ENCODE measurements at regions not wholly inside any gene's neighbourhood (a gene's known extent, or its start where the extent isn't known, plus 50 kb on each side); places are given as distances from the start of the nearest gene placed in this dataset.

DNA sequence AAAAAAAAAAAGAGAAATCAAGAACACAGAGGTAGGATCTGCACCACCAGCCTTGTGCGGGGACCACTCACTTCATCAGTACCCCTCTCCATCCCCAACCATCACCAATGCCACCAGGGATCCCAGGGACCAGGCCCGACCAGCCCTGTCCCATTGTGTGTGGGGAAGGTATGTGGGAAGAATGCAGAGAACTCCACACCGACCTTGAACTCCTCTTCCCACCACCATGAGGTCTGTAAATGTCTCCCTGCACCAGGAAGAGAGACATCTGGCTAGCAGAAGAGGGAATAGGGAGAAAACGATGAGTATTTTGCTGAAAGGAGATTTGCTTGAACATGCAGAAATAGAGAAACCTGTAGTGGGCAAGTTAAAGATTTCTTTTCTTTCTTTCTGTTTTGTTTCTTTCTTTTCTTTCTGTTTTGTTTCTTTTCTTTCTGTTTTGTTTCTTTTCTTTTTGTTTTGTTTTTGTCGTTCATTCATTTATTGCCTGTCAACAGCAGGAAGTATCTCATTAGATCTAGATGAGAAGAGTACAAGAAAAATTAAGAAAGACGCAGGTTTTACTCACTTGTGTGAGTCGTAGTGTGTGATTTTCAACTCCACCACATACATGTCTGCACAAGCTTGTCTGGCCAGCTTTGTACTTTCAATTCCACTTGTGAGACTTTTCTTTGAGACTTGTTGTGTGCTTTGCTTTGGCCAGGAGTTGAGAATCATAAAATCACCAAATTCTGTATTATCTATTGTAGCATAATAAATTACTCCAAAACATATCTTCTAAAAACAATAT is 179.8 kb upstream of the HAAO start:
- no peak for TF ChIP-seq NFIC (IDR thresholded peaks at IDR 0.05)
- TF ChIP-seq EP300 (IDR thresholded peaks at IDR 0.05; ENCODE audit: borderline replicate concordance): no peak
- TF ChIP-seq RAD21 (IDR thresholded peaks at IDR 0.05; ENCODE audit: low read depth): no peak
- TF ChIP-seq ZBTB7A (IDR thresholded peaks at IDR 0.05; ENCODE audit: low read depth): no peak
- no peak for TF ChIP-seq CEBPB (IDR thresholded peaks at IDR 0.05)
- TF ChIP-seq USF1 (IDR thresholded peaks at IDR 0.05): no peak

- TF ChIP-seq TCF12 (IDR thresholded peaks at IDR 0.05; ENCODE audit: low read depth) (no peak), NFIC (IDR thresholded peaks at IDR 0.05) (no peak), EP300 (IDR thresholded peaks at IDR 0.05; ENCODE audit: borderline replicate concordance) (no peak), TAF1 (IDR thresholded peaks at IDR 0.05; ENCODE audit: low read depth) (no peak), YY1 (IDR thresholded peaks at IDR 0.05; ENCODE audit: low read depth) (no peak)
Observed at GRCh38 chr2:42971381-42971780, 179.0 kb upstream of the HAAO start.

DNA sequence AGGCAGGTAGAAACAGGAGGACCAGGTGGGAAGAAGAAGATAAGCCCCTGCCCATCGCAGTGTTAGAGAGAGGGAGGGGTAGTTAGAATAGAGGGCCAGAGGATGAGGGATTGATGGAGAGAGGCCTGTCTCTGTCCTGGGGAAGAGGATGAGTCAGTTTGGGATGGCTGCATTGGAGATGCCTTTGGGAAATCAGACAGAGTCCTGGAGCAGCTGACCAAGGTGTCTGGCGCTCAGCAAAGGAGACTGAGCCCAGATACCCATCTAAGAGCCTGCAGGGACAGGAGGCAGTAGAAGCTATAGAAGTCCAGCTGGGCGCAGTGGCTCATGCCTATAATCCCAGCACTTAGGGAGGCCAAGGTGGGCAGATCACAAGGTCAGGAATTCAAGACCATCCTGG is 177.8 kb upstream of the HAAO start:
- TF ChIP-seq CREB1 (IDR thresholded peaks at IDR 0.05; ENCODE audit: low read depth) (no peak), NFIC (IDR thresholded peaks at IDR 0.05) (no peak), USF1 (IDR thresholded peaks at IDR 0.05) (no peak), CEBPB (IDR thresholded peaks at IDR 0.05) (no peak), EGR1 (IDR thresholded peaks at IDR 0.05) (no peak)
- TF ChIP-seq, protein P1, sequence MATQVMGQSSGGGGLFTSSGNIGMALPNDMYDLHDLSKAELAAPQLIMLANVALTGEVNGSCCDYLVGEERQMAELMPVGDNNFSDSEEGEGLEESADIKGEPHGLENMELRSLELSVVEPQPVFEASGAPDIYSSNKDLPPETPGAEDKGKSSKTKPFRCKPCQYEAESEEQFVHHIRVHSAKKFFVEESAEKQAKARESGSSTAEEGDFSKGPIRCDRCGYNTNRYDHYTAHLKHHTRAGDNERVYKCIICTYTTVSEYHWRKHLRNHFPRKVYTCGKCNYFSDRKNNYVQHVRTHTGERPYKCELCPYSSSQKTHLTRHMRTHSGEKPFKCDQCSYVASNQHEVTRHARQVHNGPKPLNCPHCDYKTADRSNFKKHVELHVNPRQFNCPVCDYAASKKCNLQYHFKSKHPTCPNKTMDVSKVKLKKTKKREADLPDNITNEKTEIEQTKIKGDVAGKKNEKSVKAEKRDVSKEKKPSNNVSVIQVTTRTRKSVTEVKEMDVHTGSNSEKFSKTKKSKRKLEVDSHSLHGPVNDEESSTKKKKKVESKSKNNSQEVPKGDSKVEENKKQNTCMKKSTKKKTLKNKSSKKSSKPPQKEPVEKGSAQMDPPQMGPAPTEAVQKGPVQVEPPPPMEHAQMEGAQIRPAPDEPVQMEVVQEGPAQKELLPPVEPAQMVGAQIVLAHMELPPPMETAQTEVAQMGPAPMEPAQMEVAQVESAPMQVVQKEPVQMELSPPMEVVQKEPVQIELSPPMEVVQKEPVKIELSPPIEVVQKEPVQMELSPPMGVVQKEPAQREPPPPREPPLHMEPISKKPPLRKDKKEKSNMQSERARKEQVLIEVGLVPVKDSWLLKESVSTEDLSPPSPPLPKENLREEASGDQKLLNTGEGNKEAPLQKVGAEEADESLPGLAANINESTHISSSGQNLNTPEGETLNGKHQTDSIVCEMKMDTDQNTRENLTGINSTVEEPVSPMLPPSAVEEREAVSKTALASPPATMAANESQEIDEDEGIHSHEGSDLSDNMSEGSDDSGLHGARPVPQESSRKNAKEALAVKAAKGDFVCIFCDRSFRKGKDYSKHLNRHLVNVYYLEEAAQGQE (IDR thresholded peaks at IDR 0.05; ENCODE audit: low read depth): no peak

DNA sequence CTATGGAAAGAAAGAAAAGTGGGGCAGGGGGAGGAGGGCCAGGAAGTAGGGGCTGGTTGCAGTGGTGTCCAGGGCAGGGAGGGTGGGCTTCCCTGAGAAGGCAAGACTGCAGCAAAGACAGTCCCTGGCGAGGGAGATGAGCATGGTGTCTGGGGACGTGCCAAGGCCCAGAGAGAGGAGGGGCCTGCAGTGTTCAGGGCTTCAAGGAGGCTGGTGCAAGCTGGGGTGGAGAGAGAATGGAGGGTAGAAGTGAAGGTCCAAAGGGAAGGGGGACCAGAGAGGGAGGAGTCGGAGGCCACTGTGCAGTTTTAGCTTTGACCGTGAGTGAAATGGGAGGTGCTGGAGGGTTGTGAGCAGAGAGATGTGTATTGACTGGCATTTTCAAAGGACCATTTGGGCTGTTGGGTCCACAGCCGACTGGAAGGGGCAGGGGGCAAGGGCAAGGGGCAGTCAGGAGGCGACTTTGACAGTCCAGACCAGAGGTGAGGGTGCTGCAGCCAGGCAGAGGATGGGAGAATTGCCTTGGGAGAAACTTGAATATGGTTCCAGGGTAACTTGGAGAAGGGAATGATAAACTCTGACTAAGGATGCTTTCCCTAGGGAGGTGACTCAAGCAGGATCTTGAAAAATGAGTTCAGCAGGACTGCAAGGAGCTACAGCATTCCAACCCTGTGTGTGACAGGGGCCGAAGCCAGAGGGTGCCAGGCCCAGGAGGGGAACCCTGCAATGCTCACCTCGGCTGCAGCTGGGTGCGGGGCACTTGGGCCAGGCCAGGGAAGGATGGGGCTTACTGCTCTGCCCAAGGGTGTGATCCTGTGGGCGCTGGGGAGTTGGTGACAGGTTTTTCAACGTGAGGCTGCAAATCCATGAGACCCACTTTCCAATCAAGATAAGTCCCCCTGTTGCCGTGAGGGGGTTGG is 177.1 kb upstream of the HAAO start:
- no peak for TF ChIP-seq USF1 (IDR thresholded peaks at IDR 0.05)

GRCh38 chr2:42967959-42968674 is 175.7 kb upstream of the HAAO start:
- TF ChIP-seq ZBTB7A (IDR thresholded peaks at IDR 0.05; ENCODE audit: low read depth) (no peak), TCF12 (IDR thresholded peaks at IDR 0.05; ENCODE audit: low read depth) (no peak), EGR1 (IDR thresholded peaks at IDR 0.05) (no peak), CREB1 (IDR thresholded peaks at IDR 0.05; ENCODE audit: low read depth) (no peak), EP300 (IDR thresholded peaks at IDR 0.05; ENCODE audit: borderline replicate concordance) (no peak), YY1 (IDR thresholded peaks at IDR 0.05; ENCODE audit: low read depth) (no peak), TAF1 (IDR thresholded peaks at IDR 0.05; ENCODE audit: low read depth) (no peak)
- TF ChIP-seq, protein P1 (IDR thresholded peaks at IDR 0.05; ENCODE audit: low read depth): no peak

- TF ChIP-seq, protein P1 (IDR thresholded peaks at IDR 0.05; ENCODE audit: low read depth): no peak
- no peak for TF ChIP-seq MAX (IDR thresholded peaks at IDR 0.05)
- no peak for TF ChIP-seq RAD21 (IDR thresholded peaks at IDR 0.05; ENCODE audit: low read depth)
- TF ChIP-seq EP300 (IDR thresholded peaks at IDR 0.05; ENCODE audit: borderline replicate concordance): no peak
- no peak for TF ChIP-seq CEBPB (IDR thresholded peaks at IDR 0.05)
- TF ChIP-seq YY1 (IDR thresholded peaks at IDR 0.05; ENCODE audit: low read depth): no peak
- no peak for TF ChIP-seq FOXM1 (IDR thresholded peaks at IDR 0.05; ENCODE audit: borderline replicate concordance, low read depth)
- no peak for TF ChIP-seq CREB1 (IDR thresholded peaks at IDR 0.05; ENCODE audit: low read depth)
- no peak for TF ChIP-seq USF1 (IDR thresholded peaks at IDR 0.05)
- no peak for TF ChIP-seq EGR1 (IDR thresholded peaks at IDR 0.05)
Observed at GRCh38 chr2:42965910-42966309, 173.5 kb upstream of the HAAO start.

Measured in Ishikawa (cell line).